ENCODE measurements at regions not wholly inside any gene's neighbourhood (a gene's known extent, or its start where the extent isn't known, plus 50 kb on each side); places are given as distances from the start of the nearest gene placed in this dataset.

GRCh38 chr16:6483469-6484033, 849.1 kb upstream of the RBFOX1 start:
- no peak for TF ChIP-seq TAF1 (IDR thresholded peaks at IDR 0.05; ENCODE audit: borderline replicate concordance, insufficient read depth, low read length)

- TF ChIP-seq REST (IDR thresholded peaks at IDR 0.05; ENCODE audit: insufficient read depth in 1 of 2, low read depth in 2 of 2, low read length in 2 of 2) (no peak), POLR2AphosphoS5 (IDR thresholded peaks at IDR 0.05; ENCODE audit: low read depth, low read length) (no peak), SIN3A (IDR thresholded peaks at IDR 0.05; ENCODE audit: borderline replicate concordance, insufficient read depth, low read length) (no peak), FOXP2 (optimal IDR thresholded peaks at IDR 0.05; ENCODE audit: borderline replicate concordance, extremely low read depth, extremely low read length, insufficient read depth) (no peak)
Measured at GRCh38 chr16:6482696-6483468, 849.8 kb upstream of the RBFOX1 start.

- TF ChIP-seq FOXP2 (optimal IDR thresholded peaks at IDR 0.05; ENCODE audit: borderline replicate concordance, extremely low read depth, extremely low read length, insufficient read depth) (no peak), POLR2AphosphoS5 (IDR thresholded peaks at IDR 0.05; ENCODE audit: low read depth, low read length) (no peak), TAF1 (IDR thresholded peaks at IDR 0.05; ENCODE audit: borderline replicate concordance, insufficient read depth, low read length) (no peak), SIN3A (IDR thresholded peaks at IDR 0.05; ENCODE audit: borderline replicate concordance, insufficient read depth, low read length) (no peak), REST (IDR thresholded peaks at IDR 0.05; ENCODE audit: insufficient read depth in 1 of 2, low read depth in 2 of 2, low read length in 2 of 2) (no peak)
Measured at GRCh38 chr16:6481894-6482293, 850.8 kb upstream of the RBFOX1 start.

GRCh38 chr16:6453742-6454141, 878.9 kb upstream of the RBFOX1 start:
- no peak for TF ChIP-seq SIN3A (IDR thresholded peaks at IDR 0.05; ENCODE audit: borderline replicate concordance, insufficient read depth, low read length)
- no peak for TF ChIP-seq POLR2AphosphoS5 (IDR thresholded peaks at IDR 0.05; ENCODE audit: low read depth, low read length)
- TF ChIP-seq FOXP2 (optimal IDR thresholded peaks at IDR 0.05; ENCODE audit: borderline replicate concordance, extremely low read depth, extremely low read length, insufficient read depth): no peak
- no peak for TF ChIP-seq TAF1 (IDR thresholded peaks at IDR 0.05; ENCODE audit: borderline replicate concordance, insufficient read depth, low read length)
- no peak for TF ChIP-seq REST (IDR thresholded peaks at IDR 0.05; ENCODE audit: insufficient read depth in 1 of 2, low read depth in 2 of 2, low read length in 2 of 2)

GRCh38 chr16:6447021-6447790, 885.4 kb upstream of the RBFOX1 start:
- TF ChIP-seq TAF1 (IDR thresholded peaks at IDR 0.05; ENCODE audit: borderline replicate concordance, insufficient read depth, low read length) (no peak), SIN3A (IDR thresholded peaks at IDR 0.05; ENCODE audit: borderline replicate concordance, insufficient read depth, low read length) (no peak), POLR2AphosphoS5 (IDR thresholded peaks at IDR 0.05; ENCODE audit: low read depth, low read length) (no peak), FOXP2 (optimal IDR thresholded peaks at IDR 0.05; ENCODE audit: borderline replicate concordance, extremely low read depth, extremely low read length, insufficient read depth) (no peak), REST (IDR thresholded peaks at IDR 0.05; ENCODE audit: insufficient read depth in 1 of 2, low read depth in 2 of 2, low read length in 2 of 2) (no peak)
